Activated B cell treated with CpG ODN at 0.5 μM for 24 hours (primary cell): ENCODE measurements at regions not wholly inside any gene's neighbourhood (a gene's known extent, or its start where the extent isn't known, plus 50 kb on each side); places are given as distances from the start of the nearest gene placed in this dataset.
"Not testable (repeated sequence)": the region's sequence is repeated elsewhere in the genome, so short reads cannot be mapped to it uniquely, and the experiment has no call there.

Source experiments
- ATAC-seq: fragments of 200-7000 bp; cut with Tn5 transposase; one replicate; pipeline ENCODE4 v1.10.0; 2021; ENCODE audit warnings: low read depth, mild to moderate bottlenecking, moderate library complexity
- CTCF ChIA-PET: fragments of 350-600 bp; sonication (Branson Sonifier 250); formaldehyde crosslinking; loops from one replicate; lab custom pipeline; 2021; ENCODE audit warnings: antibody characterized with exemption; lab: Charles Lee
- POLR2A ChIA-PET: fragments of 350-600 bp; sonication (Branson Sonifier 250); formaldehyde crosslinking; loops from one replicate; lab custom pipeline; 2021; ENCODE audit warnings: antibody characterized with exemption; lab: Charles Lee
- DNase-seq: peaks from one replicate; pipeline ENCODE4 v3.0.0; 2022
- H3K27ac Mint-ChIP-seq: one replicate; pipeline ENCODE4 v1.8.0; 2020; ENCODE audit warnings: mixed read lengths
- H3K27me3 Mint-ChIP-seq: one replicate; pipeline ENCODE4 v1.8.0; 2021; ENCODE audit warnings: mixed read lengths
- H3K36me3 Mint-ChIP-seq: one replicate; pipeline ENCODE4 v1.8.0; 2021; ENCODE audit warnings: low read depth, mixed read lengths
- H3K4me1 Mint-ChIP-seq: one replicate; pipeline ENCODE4 v1.8.0; 2021; ENCODE audit warnings: mixed read lengths
- H3K4me3 Mint-ChIP-seq: one replicate; pipeline ENCODE4 v1.8.0; 2020; ENCODE audit warnings: mild to moderate bottlenecking, mixed read lengths
- H3K9me3 Mint-ChIP-seq: one replicate; pipeline ENCODE4 v1.8.0; 2020; ENCODE audit warnings: mixed read lengths
- CTCF ChIP-seq: fragments of 200-600 bp; IDR thresholded peaks from one replicate; pipeline ENCODE4 v1.8.0; 2022; ENCODE audit warnings: antibody characterized with exemption, mild to moderate bottlenecking
- intact Hi-C: fragments of 100-400 bp; cut with micrococcal nuclease; formaldehyde crosslinking; loops from one replicate; pipeline ENCODE4 v1.15.1; 2024

DNA sequence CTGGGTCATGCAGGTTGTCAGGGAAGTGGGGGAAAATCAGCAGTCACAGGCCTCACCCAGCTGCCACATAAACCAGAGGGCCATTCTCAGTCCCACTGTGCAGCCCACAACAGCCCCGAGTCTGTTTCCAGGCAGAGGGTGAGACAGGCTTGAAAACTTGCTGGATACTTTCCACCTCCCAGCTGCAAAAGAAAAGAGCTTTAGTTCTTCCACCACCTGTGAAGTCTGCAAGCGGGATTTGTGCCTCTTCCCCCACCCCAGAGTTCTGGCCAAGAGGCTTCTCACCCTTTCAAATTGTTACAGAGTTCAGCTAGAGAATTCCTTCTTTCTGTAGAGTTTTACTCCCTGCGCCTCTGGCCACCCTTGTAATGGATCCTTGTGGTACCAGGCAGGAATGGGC, 115.5 kb upstream of the ZDHHC15 start:
- H3K4me3 Mint-ChIP-seq = no peak overlapping the region
- ChIA-PET CTCF (no interaction called here), POLR2A (no interaction called here)
- H3K27ac Mint-ChIP-seq = no peak overlapping the region
- no peak for TF ChIP-seq CTCF
- H3K4me1 Mint-ChIP-seq = no peaks in the 10 kb centered on the region
- ATAC-seq = no peak
- intact Hi-C loops = no loop called here
- H3K27me3 Mint-ChIP-seq = no peaks in the 10 kb centered on the region
- peaks cover 4% of the 10 kb centered on the region for H3K9me3 Mint-ChIP-seq
- DNase-seq = no peak
- no peaks in the 10 kb centered on the region for H3K36me3 Mint-ChIP-seq

DNA sequence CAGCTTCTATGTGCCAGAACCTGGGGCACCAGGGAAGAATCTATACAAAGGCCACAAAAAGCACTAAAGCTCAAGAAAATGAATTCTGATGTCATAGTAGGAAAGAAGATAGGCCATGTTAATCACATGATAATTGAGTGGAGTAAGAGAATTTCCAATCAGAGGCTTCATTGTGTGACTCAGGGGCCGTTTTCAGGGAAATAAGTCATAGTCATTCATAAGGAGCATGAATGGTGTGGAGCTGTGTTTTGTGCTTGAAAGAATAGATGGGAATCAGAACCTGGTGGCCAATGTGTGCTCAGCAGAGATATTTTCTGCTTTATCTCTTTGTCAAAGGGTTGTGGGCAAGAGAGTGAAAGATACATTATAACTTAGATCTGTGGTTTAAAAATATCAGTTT, 102.4 kb upstream of the ZDHHC15 start:
- ChIA-PET POLR2A (no interaction called here), CTCF (no interaction called here)
- Mint-ChIP-seq H3K27me3 (no peaks in the 10 kb centered on the region), H3K9me3 (no peaks in the 10 kb centered on the region), H3K36me3 (no peaks in the 10 kb centered on the region), H3K27ac (no peak overlapping the region), H3K4me3 (no peak overlapping the region), H3K4me1 (no peaks in the 10 kb centered on the region)
- intact Hi-C loops = no loop called here
- DNase-seq (no peak), ATAC-seq (no peak)
- no peak for TF ChIP-seq CTCF

DNA sequence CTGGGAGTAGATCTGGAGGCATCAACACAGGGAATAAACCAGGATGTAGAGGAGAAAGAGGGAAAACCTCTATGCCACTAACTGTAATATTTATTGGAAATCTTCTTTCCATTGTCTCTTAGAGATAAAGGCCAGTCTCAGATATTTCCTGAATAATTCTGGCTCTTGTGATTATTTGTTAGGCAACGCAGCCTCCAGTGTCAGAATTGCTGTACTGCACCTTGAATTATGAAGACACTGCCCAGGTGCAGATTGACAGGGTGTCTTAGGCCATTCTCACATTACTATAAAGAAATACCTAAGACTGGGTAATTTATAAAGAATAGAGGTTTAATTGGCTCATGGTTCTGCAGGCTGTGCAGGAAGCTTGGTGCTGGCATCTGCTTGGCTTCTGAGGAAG, 100.7 kb upstream of the ZDHHC15 start:
- intact Hi-C loops = no loop called here
- no peaks in the 10 kb centered on the region for H3K27me3 Mint-ChIP-seq
- H3K36me3 Mint-ChIP-seq = no peaks in the 10 kb centered on the region
- H3K4me3 Mint-ChIP-seq = no peak overlapping the region
- H3K27ac Mint-ChIP-seq = no peak overlapping the region
- DNase-seq (no peak), ATAC-seq (no peak)
- H3K9me3 Mint-ChIP-seq = no peaks in the 10 kb centered on the region
- no peaks in the 10 kb centered on the region for H3K4me1 Mint-ChIP-seq
- POLR2A ChIA-PET = no interaction called here
- CTCF ChIA-PET = no interaction called here
- no peak for TF ChIP-seq CTCF

DNA sequence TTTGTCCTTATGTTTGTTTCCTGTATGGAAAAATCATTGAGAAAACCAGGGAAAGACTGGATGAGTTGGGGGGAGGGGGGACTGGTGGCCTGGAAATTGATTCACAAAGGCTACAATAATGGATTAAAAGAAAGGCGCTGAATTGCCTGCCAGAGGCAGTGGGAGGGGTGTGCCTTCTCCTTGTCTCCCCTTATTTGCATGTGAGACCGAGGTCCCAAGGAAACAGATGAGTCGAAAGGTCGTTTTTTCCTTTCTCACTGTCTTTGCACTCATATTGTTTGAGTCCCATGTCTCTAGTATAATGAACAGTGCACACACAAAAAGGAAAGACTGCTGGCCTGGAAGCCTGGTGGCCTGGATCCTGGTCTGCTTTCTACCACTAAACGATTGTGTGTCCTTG, 86.6 kb upstream of the ZDHHC15 start:
- no peak overlapping the region for H3K4me3 Mint-ChIP-seq

GRCh38 chrX:75603833-75604232, 81.0 kb upstream of the ZDHHC15 start:
- ChIA-PET CTCF (no interaction called here), POLR2A (no interaction called here)
- H3K27me3 Mint-ChIP-seq = no peaks in the 10 kb centered on the region
- H3K27ac Mint-ChIP-seq = no peak overlapping the region
- intact Hi-C loops = loop anchor here (10.0 kb wide), 1 partner anchor 1049 kb away; no protein-coding TSS in a partner anchor
- no peak overlapping the region for H3K4me3 Mint-ChIP-seq
- no peak for DNase-seq
- H3K9me3 Mint-ChIP-seq = no peaks in the 10 kb centered on the region
- no peaks in the 10 kb centered on the region for H3K36me3 Mint-ChIP-seq
- no peaks in the 10 kb centered on the region for H3K4me1 Mint-ChIP-seq
- TF ChIP-seq CTCF = no peak
- no peak for ATAC-seq

More for the DNA sequence above, 86.6 kb upstream of the ZDHHC15 start:
- Mint-ChIP-seq H3K36me3 (no peaks in the 10 kb centered on the region), H3K27ac (no peak overlapping the region), H3K9me3 (no peaks in the 10 kb centered on the region), H3K4me1 (no peaks in the 10 kb centered on the region), H3K27me3 (no peaks in the 10 kb centered on the region)
- ATAC-seq (no peak), DNase-seq (no peak)
- intact Hi-C loops = loop anchor here (10.0 kb wide), 1 partner anchor 1055 kb away; no protein-coding TSS in a partner anchor
- ChIA-PET POLR2A (no interaction called here), CTCF (no interaction called here)
- no peak for TF ChIP-seq CTCF

GRCh38 chrX:75602022-75602421, 79.2 kb upstream of the ZDHHC15 start:
- H3K4me1 Mint-ChIP-seq, ATAC-seq, H3K27me3 Mint-ChIP-seq, CTCF ChIA-PET, H3K36me3 Mint-ChIP-seq, H3K27ac Mint-ChIP-seq, H3K9me3 Mint-ChIP-seq, DNase-seq, POLR2A ChIA-PET, H3K4me3 Mint-ChIP-seq: not testable (repeated sequence)
- intact Hi-C loops = loop anchor here (10.0 kb wide), 1 partner anchor 1047 kb away; no protein-coding TSS in a partner anchor
